ENCODE measurements at regions not wholly inside any gene's neighbourhood (a gene's known extent, or its start where the extent isn't known, plus 50 kb on each side); places are given as distances from the start of the nearest gene placed in this dataset.

DNA sequence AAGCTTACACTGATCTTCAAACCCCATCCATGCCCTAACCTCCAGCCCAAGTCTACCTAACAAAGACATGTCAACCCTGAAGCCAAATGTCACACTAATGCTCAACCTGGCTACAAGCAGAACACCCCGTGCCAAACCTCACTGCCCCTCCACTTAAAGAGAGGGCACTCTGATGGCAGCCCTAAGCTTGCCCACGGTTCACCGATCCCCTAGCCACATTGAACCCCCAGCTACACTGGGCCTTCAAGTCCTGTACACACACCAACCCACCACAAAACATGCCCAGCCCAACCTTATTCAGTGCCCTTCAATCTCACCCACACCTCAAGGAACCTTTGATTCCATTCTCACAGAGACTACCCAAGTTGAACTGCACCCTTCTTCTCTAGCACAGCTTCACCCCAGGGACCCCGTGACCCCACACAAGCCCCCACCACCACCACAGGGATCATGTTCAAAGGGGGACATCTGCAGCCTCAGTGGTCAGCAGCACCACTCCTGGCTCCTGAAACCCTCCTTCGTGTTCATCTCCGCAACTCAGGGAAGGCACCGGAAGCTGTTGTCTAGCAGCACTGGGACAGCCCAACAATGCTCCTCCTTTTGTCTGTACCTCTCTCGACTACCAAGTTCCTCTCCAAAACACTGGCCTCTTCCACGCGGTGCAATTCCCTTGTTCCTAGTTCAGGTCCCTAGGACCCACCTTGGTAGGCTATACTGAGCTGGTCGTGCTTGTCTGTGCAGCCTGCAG lies 218.8 kb downstream of the CYP26B1 start:
- TF ChIP-seq POLR2A (IDR thresholded peaks at IDR 0.05) (no peak), CTCF (IDR thresholded peaks at IDR 0.05) (no peak)
